Urothelium cell line (cell line): ENCODE measurements at regions not wholly inside any gene's neighbourhood (a gene's known extent, or its start where the extent isn't known, plus 50 kb on each side); places are given as distances from the start of the nearest gene placed in this dataset.
A peak's percentile ranks its signal among the peaks of the same experiment; 100 is the strongest.

Experiments
- DNase-seq: peaks from one replicate; pipeline ENCODE4 v3.0.0; 2011; ENCODE audit warnings: low spot score, mixed read lengths
- FAIRE-seq: peaks from 2 replicates; lab custom pipeline; 2011; peaks lifted over from hg19 to GRCh38; lab: Jason Lieb, UNC

- DNase-seq (no peak), FAIRE-seq (no peak)
These were observed 195.5 kb upstream of the CTAGE1 start for GRCh38 chr18:22613058-22613690.

DNA sequence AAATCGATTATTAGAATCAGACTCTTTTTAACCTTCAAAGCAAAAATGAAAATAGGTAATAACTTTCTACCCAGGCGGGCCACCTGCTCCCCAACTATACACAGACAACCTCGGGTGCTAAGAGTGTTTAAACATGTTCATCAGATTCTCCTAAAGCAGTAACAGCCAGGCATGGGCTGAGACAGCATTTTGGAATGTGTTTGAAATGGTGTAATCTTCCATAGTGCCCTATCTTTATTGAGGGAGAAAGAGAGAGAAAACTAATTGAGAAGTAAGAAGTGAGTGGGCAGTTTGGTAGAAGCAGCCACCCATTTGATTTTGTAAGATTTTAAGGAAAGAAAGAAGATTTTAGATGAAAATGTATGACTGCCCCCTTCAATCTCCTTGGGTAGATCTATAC lies 196.1 kb upstream of the CTAGE1 start:
- DNase-seq (no peak), FAIRE-seq (no peak)

DNA sequence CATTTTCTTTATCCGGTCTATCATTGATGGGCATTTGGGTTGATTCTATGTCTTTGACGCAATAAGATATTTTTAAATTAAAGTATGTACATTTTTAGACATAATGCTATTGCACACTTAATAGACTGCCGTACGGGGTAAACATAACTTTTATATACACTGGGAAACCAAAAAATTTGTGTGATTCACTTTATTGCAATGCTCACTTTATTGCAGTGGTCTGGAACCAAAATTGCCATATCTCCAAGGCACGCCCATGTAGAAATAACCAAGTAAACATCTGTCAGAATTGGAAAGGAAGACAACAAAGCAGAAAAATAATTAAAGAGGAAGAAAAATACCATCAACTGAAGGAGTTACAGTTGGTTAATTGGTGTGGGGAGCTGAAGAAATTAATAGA lies 205.8 kb upstream of the CTAGE1 start:
- FAIRE-seq (no peak), DNase-seq (no peak)

DNA sequence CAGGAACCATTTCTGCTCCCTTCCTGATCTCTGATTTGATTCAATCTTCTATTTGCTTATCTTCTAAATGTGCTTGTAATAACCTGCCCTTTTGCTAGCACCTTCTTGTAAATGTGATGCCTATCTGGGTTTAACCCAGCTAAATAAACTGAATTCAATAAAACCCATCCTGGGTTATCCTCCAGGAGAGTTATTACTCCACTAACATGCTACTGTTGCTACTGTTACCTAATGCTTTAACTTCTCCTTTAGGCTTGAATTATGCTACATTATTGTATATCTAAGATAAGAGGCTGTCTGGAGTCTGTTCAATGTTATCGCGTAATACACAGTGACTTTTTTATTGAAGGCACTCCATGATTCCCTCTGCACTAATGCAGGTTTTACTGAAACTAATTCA lies 206.5 kb upstream of the CTAGE1 start:
- no peak for FAIRE-seq
- DNase-seq: no peak

GRCh38 chr18:22625406-22625805 lies 207.7 kb upstream of the CTAGE1 start:
- no peak for FAIRE-seq

GRCh38 chr18:22626771-22627170 lies 209.1 kb upstream of the CTAGE1 start:
- no peak for DNase-seq
- no peak for FAIRE-seq

More at GRCh38 chr18:22625406-22625805, 207.7 kb upstream of the CTAGE1 start:
- DNase-seq: no peak

GRCh38 chr18:22627506-22627905 lies 209.8 kb upstream of the CTAGE1 start:
- FAIRE-seq (no peak), DNase-seq (no peak)

DNA sequence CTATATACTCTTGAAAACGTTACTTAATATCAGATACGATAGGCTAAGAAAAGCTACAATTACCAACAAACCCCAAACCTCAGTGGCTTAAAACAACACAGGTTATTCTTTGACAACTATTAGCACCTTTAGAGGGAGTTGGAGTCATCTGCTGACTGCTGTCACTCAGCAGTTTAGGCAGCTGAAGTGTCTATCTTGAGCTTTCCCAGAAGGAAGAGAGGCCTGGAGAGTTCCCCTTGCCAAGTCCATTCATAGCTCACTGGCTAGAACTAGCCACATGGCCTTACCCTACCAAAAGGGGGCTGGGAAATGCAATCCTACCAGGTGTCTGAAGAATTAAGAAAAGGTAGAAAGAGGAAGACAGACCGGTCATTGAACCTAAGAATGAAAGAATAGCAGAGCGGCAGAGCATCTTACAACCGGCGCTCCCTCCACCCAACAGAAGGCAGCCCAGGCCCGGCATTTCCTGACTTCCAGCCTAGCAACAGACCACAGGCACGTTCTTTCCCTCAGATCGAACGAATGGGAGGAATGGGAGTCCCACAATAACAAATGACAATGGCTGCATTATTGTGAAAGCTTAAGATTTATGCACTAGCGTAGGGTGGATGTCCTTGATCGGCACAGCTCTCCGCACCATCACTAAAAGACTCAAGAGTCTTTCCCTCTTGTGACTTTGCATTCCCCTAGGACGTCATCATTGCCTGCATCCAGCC lies 211.2 kb upstream of the CTAGE1 start:
- no peak for DNase-seq
- FAIRE-seq: no peak

GRCh38 chr18:22630980-22631379 lies 213.3 kb upstream of the CTAGE1 start:
- DNase-seq (no peak), FAIRE-seq (no peak)

- FAIRE-seq: no peak
- DNase-seq: no peak
These were observed 214.5 kb upstream of the CTAGE1 start for GRCh38 chr18:22632191-22632590.

- FAIRE-seq: peak; percentile 40
- DNase-seq: no peak
These were observed 216.7 kb upstream of the CTAGE1 start for GRCh38 chr18:22634464-22634863.

DNA sequence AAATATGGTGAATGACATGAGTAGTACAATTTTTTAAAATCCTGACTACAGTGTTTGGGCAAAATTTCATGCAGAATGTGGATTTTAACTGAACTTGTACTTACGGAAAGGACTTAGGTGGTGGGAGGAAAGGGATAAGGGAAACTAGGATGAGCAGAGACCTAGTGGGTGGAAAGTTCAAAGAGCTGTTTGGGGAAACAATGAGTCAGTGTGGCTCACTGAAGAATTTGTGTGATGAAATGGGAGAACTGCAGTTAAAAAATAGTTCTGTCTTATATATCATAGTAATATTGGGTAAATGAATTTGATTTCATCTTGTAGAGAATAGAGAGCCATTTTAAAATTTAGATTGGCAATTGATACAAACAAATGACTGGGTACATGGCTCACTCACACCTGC lies 220.1 kb upstream of the CTAGE1 start:
- DNase-seq (peak; percentile 72), FAIRE-seq (no peak)

- DNase-seq (peak; percentile 68), FAIRE-seq (peak; percentile 91)
These were observed 221.3 kb upstream of the CTAGE1 start for GRCh38 chr18:22639026-22639463.

DNA sequence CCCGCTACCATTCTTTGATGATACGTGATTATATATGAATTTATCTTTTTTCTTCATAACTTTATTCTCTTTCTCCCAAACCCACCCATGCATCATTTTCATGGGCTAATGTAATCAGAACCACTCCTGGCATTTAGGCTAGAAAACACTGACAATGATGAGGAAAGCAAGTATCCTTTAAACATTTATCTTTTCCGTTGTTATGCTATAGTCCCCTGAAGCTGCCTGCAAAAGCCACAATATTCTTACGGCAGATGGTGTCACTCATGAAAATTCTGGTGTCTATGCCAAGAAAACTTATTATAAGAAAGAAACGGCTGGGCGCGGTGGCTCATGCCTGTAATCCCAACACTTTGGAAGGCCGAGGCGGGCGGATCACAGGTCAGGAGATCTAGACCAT lies 221.8 kb upstream of the CTAGE1 start:
- FAIRE-seq (no peak), DNase-seq (no peak)

GRCh38 chr18:22640281-22640842 lies 222.6 kb upstream of the CTAGE1 start:
- FAIRE-seq: peak; percentile 46
- DNase-seq: no peak

- DNase-seq: no peak
- no peak for FAIRE-seq
These were observed 224.2 kb upstream of the CTAGE1 start for GRCh38 chr18:22641958-22642357.

- DNase-seq (no peak), FAIRE-seq (no peak)
These were observed 226.0 kb upstream of the CTAGE1 start for GRCh38 chr18:22643731-22644130.

DNA sequence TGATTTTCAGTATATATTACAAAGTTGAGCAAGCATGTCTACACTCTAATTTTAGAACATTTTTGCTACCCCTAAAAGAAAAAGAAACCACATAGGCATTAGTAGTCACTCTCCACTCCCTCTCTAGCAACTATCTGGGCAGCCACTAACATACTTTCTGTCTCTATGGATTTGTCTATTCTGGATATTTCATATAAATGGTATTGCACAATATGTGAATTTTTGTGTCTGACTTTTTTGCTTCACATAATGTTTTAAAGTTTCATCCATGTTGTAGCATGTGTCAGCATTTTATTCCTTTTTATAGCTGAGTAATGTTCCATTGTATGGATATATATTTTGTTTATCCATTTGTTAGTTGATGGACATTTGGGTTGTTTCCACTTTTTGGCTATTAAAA lies 232.5 kb upstream of the CTAGE1 start:
- DNase-seq: no peak
- no peak for FAIRE-seq

DNA sequence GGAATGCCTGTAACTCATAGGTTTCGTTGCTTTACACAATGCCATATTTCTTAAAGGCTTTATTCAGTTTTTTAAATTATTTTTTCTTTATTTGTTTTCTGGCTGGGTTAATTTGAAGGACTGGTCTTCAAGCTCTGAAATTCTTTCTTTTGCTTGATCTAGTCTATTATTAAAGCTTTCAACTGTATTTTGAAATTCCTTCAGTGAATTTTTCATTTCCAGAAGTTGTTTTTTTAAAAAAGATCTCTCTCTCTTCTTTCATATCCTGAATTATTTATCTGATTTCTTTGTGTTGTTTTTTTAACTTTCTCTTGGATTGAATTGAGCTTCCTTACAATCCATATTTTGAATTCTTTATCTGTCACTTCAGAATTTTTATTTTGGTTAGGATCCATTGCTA lies 239.9 kb upstream of the CTAGE1 start:
- FAIRE-seq (no peak), DNase-seq (no peak)

DNA sequence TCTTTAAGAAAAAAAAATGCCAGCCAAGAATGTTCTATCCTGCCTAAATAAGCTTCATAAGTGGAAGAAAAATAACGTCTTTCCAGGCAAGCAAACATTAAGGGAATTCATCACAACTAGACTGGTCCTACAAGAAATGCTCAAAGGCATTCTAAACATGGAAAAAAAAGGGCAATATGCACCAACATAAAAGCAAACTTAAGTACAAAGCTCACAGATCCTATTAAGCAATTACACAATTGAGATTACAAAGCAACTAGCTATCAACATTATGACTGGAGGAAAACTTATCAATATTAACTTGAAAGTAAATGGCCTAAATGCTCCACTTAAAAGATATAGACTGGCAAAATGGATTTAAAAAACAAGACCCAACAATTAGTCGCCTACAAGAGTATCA lies 240.6 kb upstream of the CTAGE1 start:
- FAIRE-seq: no peak
- no peak for DNase-seq

- FAIRE-seq: no peak
- DNase-seq: no peak
These were observed 245.7 kb upstream of the CTAGE1 start for GRCh38 chr18:22663378-22663777.

- FAIRE-seq: no peak
- DNase-seq: no peak
These were observed 248.8 kb upstream of the CTAGE1 start for GRCh38 chr18:22666411-22666940.
